ENCODE measurements at regions not wholly inside any gene's neighbourhood (a gene's known extent, or its start where the extent isn't known, plus 50 kb on each side); places are given as distances from the start of the nearest gene placed in this dataset.
"Not testable (repeated sequence)": the region's sequence is repeated elsewhere in the genome, so short reads cannot be mapped to it uniquely, and the experiment has no call there.

DNA sequence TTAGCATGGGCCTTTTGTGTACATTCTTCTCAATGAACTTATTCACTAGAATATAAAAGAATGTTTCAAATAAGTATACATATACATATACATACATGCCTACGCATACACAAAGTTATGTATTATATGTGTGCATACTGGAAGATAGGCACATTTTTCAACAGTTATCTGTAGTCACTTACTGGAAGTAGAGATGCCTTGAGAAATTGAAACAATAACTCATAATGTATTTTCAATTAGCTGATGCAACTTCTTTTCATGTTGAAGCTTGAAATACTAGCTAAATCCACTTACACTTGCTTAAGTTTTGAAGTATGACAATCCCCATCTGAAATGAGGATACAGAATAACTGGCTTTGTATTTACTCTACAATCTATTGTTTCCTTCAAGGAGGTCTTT is 469.0 kb upstream of the PTGER4 start:
- DNase-seq: no peak

DNA sequence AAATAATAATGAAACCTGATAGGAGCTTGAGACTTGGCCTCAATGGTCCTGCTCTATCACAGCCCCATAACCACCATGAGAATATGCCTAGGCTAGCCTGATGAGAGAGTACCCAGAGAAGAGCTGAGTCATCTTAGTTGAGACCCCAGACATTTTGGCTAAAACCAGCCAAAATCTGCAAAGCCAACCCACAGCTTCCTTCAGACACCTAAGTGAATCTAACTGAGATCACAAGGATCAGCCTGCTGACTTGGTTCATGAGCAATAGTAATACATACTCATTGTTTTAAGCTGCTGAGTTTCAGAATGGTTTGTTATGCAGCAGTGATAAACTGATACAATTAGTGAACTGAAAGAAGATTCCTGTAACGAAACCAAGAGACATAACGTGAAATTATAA is 473.7 kb upstream of the PTGER4 start:
- no peak for DNase-seq

DNA sequence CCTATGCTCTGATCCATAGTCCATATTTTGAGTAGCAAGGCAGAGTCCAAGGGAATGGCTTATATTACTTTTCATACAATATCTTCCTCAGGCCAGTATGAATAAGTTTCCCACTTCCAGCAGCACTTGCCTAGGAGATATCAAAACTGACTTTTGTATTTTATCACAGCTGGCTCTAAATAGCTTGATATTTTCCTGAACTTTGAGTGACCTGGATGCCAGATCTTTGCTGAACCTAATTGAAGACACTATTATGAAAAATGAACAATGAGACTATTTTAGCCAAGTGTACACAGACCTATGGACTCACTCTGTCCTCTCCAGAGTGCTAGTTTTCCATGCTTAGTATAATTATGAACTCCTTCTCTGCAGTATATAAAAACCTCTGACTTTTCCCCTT is 475.6 kb upstream of the PTGER4 start:
- DNase-seq: no peak

DNA sequence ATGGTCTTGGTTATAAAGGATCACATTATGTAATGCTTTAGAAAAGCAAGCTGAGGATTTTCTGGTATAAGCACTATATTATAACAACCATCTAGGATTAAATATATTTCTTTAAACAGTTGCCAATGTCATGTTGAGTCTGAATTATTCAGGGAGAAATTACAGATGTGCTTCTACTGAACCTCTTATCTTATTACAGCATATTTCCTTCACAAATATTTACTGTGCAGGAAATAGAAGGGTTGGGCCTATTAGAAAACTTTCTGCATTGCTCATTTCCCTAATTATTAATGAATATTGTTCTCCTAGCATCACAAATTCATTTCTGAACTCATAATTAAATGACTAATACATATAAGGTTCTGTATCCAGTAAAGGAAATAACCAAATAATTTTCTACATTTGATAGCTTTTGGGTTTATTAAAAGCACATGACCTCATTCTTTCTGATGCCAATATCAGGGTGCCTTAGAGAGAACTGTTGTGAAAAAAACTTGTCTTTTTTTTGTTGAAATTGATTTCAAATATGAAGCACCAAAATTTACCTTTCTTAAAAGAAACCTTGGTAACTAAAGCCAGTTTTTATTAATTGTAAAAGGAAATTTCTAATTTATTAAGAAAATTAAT is 476.8 kb upstream of the PTGER4 start:
- DNase-seq: no peak

DNA sequence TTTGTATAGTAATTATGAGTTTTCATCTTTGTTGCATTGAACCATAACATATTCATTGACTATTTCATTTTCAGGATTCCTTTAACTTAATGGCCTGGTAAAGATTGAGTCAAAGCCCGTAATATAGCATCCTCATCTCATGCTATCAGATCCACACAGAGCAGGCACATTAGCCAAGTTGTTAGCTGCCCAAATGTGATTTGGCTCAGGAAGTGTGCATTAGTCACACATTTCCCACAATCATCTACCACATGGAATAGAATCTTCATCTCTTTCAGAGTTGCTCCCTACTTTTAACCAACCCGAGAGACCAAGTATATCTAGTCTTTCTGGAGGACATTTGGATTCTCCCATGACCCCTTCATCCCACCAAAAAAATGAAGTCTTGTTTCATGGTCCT is 481.0 kb upstream of the PTGER4 start:
- DNase-seq: peak; percentile 41

DNA sequence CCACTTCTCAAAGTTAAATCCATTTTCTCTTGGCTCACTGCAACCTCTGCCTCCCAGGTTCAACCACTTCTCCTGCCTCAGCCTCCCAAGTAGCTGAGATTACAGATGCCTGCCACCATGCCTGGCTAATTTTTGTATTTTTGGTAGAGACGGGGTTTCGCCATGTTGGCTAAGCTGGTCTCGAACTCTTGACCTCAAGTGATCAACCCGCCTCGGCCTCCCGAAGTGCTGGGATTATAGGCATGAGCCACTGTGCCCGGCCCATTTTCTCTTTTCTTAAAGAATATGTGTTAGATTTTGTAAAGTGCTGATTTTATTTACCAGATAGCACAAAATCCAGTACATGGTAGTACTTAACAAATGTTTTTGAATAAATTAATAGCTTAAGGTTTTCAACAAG is 484.1 kb upstream of the PTGER4 start:
- not testable (repeated sequence) for DNase-seq

DNA sequence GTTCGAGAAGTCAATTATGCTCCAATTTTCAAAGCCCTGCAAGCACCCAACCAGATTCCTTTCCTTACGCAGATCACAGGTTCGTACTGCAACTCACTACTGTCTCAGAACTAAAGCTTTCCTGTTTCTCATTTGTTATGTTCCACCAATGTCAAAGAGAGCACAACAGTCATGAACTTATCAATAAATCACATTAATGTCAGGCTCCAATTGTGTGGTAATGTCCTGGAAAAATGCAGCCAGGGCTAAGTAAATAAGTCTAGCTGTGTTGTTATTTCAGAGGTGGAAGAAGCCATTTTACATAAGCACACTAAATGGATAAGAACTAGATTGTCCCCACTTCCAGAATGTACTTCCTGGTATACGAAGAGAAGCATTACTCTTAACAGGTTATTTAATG is 488.6 kb upstream of the PTGER4 start:
- DNase-seq: no peak

DNA sequence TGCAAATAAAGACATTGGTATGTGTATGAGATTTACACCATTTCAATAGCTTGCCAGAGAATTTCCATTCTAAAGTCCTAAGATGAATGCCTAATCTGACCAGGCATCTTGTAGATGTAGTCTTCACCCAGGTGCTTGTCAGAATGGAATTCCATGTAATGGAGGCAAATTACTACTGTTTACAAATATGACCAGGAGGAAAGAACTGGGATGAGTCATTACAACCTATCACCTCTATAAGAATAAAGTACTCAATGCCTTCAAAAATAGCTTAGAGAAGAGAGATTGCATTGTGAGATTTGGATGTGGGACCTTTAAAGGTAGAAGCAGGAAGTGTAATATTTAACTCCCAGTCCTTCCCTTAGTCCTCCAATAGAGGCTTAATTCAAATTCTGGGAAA is 507.0 kb upstream of the PTGER4 start:
- no peak for DNase-seq

DNA sequence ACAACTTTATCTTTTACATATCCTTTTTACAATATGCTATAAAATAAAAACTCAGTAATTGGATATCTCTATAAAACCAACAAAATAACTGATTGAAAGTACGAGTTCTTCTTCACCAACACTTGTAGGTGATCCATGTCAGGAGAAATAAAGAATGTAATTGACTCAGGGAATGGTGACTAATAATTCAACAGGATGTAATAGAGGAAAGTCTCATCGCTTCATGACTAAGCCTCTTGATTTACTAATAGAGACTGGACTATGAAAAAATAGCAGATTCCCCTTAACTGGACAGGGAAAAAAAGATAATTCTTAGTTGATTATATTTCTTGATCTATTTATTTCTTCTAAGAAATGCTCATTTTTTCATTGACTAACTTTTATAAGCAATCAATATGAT is 507.7 kb upstream of the PTGER4 start:
- peak; percentile 58 for DNase-seq

DNA sequence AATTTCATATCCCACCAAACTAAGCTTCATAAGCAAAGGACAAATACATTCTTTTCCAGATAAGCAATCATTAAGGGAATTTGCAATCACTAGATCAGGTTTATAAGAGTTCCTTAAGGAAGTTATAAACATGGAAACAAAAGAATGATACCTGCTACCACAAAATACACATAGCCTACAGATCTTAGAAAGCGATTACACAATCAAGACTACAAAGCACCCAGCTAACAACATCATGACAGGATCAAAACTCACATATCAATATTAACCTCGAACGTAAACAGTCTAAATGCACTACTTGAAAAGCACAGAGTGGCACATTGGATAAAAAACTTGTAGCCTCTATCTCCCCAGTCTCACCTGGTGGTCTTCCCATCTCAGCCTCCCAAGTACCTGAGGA is 512.4 kb upstream of the PTGER4 start:
- DNase-seq: no peak

DNA sequence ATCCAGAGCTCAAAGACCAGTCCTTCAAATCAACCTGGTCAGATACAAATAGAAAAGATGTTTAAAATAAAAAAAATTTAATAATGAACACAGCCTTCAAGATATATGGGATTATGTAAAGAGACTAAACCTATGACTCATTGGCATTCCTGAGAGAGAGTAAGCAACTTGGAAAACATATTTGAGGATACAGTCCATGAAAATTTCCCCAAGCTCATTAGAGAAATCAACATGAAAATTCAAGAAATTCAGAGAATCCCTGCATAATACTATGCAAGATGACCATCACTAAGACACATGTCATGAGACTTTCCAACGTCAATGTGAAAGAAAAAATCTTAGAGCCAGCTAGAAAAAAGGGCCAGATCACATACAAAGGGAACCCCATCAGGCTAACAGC is 512.9 kb upstream of the PTGER4 start:
- peak; percentile 31 for DNase-seq

DNA sequence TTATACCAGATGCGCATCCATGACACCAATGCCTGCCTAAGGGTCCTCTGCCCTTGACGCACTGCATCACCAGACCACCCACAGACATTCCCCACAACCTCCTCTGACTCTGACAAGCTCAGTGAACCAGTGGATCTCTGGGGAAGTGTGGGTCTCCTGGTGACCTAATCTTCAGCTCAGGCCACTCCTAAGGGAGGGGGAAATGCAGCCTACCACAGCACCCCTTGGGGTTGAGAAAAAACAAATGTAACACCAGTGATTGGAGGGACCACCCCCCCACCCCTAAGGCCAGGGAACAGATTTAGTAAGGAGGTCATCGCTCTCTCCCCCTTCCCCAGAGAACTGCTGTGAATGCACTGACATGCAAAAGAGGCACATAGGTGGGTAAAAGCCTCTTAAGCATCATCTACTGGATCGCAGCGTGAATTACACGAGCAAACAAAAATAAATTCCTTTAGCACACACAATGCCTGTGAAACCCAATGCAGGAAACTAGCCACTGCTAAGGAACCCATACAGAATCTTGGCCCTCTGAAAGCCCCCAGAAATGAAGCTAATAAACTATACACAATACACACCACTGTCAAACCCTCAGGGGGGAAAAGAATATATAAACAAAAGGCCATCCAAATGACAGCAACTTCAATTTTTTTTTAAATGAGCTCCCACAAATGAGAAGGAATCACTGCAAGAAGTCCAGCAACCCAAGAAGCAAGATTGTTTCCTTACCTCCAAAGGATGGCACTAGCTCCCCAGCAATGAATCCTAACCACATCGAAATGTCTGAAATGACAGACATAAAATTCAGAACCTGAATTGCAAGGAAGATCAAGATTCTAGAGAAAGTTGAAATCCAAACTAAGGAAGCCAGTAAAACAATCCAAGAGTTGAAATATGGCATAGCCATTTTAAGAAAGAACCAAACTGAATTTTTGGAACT is 513.7 kb upstream of the PTGER4 start:
- peak; percentile 13 for DNase-seq

DNA sequence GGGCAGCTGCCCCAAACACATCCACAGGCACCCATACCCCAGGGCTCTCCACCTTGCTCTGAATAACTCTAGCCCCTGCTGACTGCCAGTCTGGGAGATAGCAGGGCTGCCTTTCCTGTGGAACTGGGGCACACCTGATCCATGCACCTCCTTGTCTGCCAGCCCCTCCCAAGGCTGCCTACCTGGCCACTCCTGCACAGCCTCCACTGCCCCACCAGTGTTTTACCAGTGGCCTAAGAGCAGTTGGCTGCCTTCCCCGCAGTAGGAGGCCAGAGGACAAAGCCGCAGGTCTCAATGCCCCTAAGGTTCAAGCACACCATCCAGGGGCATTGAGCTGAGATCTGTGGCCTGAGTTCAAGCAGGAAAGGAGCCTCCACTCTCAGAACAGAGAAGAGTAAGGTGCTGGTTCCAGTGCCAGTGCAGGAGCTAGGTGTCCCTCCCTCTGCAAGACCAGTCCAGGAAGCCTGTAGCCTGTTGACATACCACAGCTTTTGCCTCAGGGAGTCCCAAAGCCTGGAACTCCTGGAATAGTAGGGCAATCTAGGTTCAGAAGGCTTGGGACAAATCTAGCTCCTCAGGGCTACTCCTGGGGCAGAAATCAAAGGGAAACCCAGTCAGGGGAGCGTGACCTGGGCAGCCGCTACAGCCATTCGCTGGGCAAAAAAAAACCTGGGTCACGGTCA is 514.5 kb upstream of the PTGER4 start:
- DNase-seq: no peak

DNA sequence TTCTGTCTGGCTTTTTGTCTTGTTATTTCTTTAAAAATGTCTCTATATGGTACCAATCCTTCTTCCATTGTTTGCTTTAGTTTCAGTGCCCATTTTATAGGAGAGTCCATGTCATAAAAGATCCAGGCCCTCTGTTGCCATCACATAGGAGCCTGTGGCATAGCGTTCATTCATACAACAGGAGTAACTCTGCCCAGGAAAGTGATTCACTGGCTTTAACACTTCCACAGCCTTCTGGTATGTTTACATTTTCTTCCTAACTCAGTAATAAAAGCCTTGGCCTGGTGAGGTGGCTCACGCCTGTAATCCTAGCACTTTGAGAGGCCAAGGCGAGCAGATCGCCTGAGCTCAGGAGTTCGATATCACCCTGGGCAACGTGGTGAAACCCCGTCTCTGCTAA is 519.3 kb upstream of the PTGER4 start:
- DNase-seq: no peak

DNA sequence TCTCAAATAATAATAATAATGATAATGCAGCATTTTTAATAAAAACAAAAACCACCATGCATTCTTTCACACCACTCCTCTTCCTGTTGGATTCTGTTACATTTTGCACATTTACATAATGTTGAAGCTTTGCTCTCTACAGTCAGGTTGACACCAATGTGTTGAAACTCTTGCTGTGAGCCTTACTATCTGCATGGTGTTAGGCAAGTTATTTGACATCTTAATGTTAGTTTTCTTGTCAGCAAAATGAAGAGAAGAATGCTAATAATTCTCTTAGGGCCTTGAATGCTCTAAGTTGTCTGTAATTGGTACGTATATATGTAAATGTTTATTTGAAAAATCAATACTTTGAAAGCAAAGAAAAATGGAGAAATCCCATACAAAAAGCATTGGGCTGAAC is 525.5 kb upstream of the PTGER4 start:
- no peak for DNase-seq

DNA sequence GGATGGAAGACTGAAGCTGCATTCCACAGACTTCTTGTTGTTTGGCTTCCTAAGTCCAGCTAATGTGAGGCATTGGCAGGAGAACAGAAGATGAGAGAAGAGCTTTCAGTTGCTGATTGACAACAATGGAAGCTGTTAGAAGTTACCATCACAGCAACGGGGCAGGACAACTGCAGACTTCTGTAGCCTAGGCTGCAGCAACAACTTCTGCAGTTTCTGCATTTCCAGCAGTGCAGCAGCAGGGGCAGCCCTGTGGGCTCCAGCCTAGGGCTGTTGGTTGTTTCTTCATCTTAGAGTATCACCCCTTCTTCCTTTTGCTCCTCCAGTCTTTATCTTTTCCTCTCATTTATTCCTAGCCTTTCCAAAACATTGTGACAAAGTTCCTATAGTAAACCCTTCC is 528.8 kb upstream of the PTGER4 start:
- DNase-seq: no peak

DNA sequence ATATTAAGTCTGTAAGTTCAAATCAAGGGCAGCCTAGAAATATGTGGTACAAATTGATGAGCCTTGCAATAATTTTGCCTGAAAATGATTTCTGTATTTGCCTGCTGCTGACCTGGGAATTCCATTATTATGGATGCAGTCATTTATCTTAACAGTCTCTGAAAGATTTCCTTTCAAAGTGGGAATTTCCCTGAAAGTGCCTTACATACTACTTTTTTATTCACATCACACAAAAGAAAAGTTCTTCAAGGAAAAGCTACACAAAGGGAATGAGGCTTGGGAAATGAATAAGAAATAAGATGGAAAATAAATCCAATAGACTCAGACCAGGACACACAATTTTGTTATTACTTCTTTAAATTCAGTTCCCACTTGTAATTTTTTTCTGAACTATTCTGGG is 537.8 kb upstream of the PTGER4 start:
- no peak for DNase-seq

DNA sequence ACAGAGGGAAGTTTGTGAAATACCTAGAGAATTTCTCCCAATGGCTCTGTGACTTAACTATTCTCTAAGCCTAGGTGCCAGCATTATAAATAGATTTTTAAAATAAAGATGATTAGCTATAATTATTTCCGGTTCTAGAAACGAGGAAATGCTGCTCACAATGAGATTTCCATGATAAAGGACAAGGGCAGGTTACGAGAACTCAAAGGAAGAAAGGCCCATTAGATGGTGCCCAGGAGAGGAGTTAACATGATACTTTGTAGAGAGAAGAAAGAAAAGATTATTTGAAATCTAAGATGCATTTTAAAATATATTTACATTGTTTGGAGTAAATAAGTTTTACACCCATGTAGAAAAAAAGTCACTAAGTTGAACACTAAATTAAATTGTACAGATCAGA is 538.3 kb upstream of the PTGER4 start:
- DNase-seq: no peak

DNA sequence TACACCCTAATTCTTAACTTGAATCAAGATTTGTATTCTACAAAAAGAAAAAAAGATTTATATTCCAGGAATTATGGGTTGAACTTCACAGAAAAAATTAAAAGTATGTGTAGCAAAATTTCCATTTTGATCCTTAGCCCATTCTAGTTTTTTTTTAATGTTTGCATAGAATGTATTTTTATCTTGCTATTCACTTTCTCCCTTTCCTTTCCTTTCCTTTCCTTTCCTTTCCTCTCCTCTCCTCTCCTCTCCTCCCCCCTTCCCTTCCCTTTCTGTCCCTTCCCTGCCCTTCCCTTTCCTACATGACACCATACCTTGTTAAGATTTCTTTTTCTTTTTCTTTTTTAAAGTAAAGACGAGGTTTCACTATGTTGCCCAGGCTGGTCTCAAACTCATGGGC is 542.5 kb upstream of the PTGER4 start:
- no peak for DNase-seq

DNA sequence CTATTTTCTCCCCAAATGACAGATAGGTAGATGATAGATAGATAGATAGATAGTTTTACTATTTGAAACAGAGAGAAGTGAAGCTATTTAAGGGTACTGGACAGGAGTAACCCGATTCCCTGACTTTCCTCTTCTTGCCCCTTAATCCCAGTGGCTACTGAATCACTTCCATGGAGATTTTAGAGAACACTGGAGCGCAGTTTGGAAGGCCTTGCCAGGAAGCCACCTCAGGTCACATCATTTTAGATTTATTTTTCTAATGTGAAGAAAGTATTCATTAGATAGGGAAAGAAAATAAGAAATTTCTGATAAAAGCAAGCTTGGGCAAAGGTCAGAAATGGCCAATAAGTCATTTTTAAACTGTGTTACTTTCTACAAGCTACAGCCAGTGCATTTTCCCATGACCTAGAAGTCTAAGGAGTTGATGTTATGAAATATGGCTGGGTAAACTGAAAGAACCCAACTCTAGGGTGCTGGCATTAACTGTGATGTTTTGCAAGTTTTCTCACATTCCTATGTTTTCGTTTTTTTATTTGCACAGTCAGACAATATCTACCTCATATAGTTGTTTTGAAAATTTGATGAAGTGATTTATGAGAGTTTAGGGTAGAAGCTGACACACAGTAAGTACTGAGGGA is 544.7 kb upstream of the PTGER4 start:
- DNase-seq: no peak

DNA sequence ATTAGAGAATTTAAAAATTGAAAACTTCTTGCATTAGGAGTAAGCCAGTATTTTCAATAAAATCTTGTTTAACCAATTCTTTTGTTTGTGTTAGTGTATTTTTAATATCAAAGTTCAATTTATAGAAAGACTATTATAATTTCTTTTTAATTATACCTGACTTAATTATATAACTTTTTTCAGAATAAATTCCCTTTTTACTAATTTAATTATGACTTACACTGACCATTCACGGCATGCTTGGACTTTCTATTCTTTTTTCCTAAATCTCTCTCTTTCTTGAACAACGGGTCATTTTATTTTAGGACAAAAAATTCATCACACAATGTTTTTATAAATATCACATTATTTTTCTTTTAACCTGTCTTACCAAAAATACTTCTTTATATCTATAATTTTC is 555.3 kb upstream of the PTGER4 start:
- no peak for DNase-seq

DNA sequence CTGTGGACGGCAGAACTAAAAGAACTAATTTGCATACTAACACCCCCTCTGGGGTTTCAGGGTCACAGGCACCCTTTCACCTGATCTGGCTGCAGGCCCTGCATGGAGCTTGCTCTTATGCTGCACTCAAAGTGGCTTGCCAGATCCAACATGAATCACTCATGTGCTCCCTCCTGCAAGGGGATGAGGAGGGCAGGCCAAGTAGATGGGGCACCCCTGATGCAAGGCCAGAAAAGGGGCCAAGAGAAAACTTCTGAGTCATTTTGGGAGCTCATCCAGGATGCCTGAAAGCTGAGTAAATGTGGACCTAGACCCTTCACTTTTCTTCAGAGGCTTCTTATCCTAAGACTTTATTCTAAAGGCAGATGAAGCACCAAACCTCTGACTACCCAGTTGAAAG is 558.5 kb upstream of the PTGER4 start:
- DNase-seq: no peak

DNA sequence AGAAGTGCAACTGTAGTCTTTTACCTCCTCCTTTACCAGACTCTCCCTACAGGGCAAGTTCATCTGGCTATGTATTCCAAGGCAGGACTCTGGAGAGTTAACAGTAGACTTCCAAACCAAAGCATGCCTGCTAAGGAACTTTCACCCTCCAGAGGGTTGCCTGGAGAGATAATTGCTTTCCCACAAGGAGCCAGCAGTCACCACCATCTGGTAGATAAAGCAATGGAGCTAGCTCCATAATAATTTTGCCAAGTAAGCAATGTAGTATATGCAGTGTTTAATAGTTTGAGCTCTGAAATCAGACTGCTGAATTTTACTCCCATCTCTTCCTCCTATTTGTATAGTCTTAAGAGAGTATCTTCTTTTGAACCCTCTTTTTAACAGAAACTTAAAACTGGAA is 566.8 kb upstream of the PTGER4 start:
- DNase-seq: no peak

DNA sequence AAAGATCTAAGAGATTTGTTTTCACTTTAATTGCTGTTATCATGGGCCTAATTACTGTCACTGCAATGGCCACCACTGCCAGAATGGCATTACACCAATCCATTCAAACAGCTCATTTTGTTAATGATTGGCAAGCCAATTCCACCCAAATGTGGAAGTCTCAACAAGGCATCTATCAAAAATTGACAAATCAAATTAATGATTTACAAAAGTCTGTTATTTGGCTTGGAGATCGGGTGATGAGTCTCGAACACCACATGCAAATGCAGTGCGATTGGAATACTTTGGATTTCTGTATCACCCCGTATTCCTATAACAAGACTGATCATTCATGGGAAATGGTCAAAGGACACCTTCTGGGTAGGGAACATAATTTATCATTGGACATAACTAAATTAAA is 568.7 kb upstream of the PTGER4 start:
- DNase-seq: not testable (repeated sequence)
